DND-41 (cell line): ENCODE measurements at regions not wholly inside any gene's neighbourhood (a gene's known extent, or its start where the extent isn't known, plus 50 kb on each side); places are given as distances from the start of the nearest gene placed in this dataset.

Experiments
- EZH2 ChIP-seq: IDR thresholded peaks from 3 replicates; pipeline ENCODE4 v1.6.1; 2012; ENCODE audit warnings: borderline replicate concordance, low read depth, mild to moderate bottlenecking, moderate library complexity, low read length, inconsistent platforms; ENCODE audit not compliant: severe bottlenecking
- TF ChIP-seq, protein P1 (sequence below): IDR thresholded peaks from 2 replicates; pipeline ENCODE4 v1.5.1; 2012; ENCODE audit warnings: borderline replicate concordance, low read length, moderate library complexity, mild to moderate bottlenecking; ENCODE audit not compliant: poor library complexity, severe bottlenecking; ENCODE audit errors: extremely low read depth

DNA sequence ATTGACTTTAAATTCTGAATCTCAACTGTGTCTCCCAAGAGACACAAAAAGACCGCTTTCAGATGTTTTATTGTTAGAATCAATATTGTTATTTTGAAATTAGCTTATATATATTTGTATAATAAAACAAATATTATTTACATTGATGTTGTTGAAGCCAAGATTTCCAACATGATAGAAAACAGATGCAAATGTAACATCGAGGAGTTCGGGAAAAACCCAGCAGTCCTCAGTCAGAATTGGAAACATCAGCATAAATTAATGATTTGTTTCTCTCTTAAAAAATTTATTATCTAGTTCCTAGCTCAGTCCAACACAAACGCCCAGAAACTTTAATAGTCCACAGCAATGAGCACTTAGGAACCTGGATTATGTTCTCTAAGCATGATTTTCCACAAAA is 1330.4 kb downstream of the TBC1D22A start:
- TF ChIP-seq EZH2 = no peak
- TF ChIP-seq, protein P1, sequence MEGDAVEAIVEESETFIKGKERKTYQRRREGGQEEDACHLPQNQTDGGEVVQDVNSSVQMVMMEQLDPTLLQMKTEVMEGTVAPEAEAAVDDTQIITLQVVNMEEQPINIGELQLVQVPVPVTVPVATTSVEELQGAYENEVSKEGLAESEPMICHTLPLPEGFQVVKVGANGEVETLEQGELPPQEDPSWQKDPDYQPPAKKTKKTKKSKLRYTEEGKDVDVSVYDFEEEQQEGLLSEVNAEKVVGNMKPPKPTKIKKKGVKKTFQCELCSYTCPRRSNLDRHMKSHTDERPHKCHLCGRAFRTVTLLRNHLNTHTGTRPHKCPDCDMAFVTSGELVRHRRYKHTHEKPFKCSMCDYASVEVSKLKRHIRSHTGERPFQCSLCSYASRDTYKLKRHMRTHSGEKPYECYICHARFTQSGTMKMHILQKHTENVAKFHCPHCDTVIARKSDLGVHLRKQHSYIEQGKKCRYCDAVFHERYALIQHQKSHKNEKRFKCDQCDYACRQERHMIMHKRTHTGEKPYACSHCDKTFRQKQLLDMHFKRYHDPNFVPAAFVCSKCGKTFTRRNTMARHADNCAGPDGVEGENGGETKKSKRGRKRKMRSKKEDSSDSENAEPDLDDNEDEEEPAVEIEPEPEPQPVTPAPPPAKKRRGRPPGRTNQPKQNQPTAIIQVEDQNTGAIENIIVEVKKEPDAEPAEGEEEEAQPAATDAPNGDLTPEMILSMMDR = no peak
